ENCODE measurements at regions not wholly inside any gene's neighbourhood (a gene's known extent, or its start where the extent isn't known, plus 50 kb on each side); places are given as distances from the start of the nearest gene placed in this dataset.

- no peak overlapping the region for H3K4me3 Mint-ChIP-seq
- no peak overlapping the region for H3K27ac Mint-ChIP-seq
- no peaks in the 10 kb centered on the region for H3K4me1 Mint-ChIP-seq
- ATAC-seq (ENCODE audit: low read depth) (no peak), DNase-seq (ENCODE audit: low spot score in 2 of 2) (no peak)
- peaks cover 2% of the 10 kb centered on the region for H3K9me3 Mint-ChIP-seq
- H3K27me3 Mint-ChIP-seq: peaks cover 5% of the 10 kb centered on the region
- H3K36me3 Mint-ChIP-seq: no peaks in the 10 kb centered on the region
These were observed 213.5 kb upstream of the PDE10A start for GRCh38 chr6:165876588-165876987.

- H3K36me3 Mint-ChIP-seq: no peaks in the 10 kb centered on the region
These were observed 212.9 kb upstream of the PDE10A start for GRCh38 chr6:165875946-165876345.

GRCh38 chr6:165873976-165874375 is 210.9 kb upstream of the PDE10A start:
- peaks cover 2% of the 10 kb centered on the region for H3K36me3 Mint-ChIP-seq
- DNase-seq (ENCODE audit: low spot score in 2 of 2) (no peak), ATAC-seq (ENCODE audit: low read depth) (no peak)
- no peak overlapping the region for H3K27ac Mint-ChIP-seq
- H3K4me3 Mint-ChIP-seq: no peak overlapping the region
- no peaks in the 10 kb centered on the region for H3K4me1 Mint-ChIP-seq
- peaks cover 9% of the 10 kb centered on the region for H3K27me3 Mint-ChIP-seq
- peaks cover 18% of the 10 kb centered on the region for H3K9me3 Mint-ChIP-seq

More at GRCh38 chr6:165875946-165876345, 212.9 kb upstream of the PDE10A start:
- Mint-ChIP-seq H3K27ac (no peak overlapping the region), H3K4me1 (no peaks in the 10 kb centered on the region), H3K4me3 (no peak overlapping the region), H3K27me3 (peaks cover 5% of the 10 kb centered on the region), H3K9me3 (peaks cover 2% of the 10 kb centered on the region)
- ATAC-seq (ENCODE audit: low read depth) (no peak), DNase-seq (ENCODE audit: low spot score in 2 of 2) (no peak)

GRCh38 chr6:165872811-165873210 is 209.8 kb upstream of the PDE10A start:
- no peak for DNase-seq (ENCODE audit: low spot score in 2 of 2)
- H3K36me3 Mint-ChIP-seq: peaks cover 2% of the 10 kb centered on the region
- peaks cover 20% of the 10 kb centered on the region for H3K9me3 Mint-ChIP-seq
- H3K4me3 Mint-ChIP-seq: no peak overlapping the region
- ATAC-seq (ENCODE audit: low read depth): no peak
- H3K4me1 Mint-ChIP-seq: no peaks in the 10 kb centered on the region
- H3K27ac Mint-ChIP-seq: no peak overlapping the region
- H3K27me3 Mint-ChIP-seq: peaks cover 7% of the 10 kb centered on the region

GRCh38 chr6:165872311-165872710 is 209.3 kb upstream of the PDE10A start:
- H3K4me1 Mint-ChIP-seq: no peaks in the 10 kb centered on the region

GRCh38 chr6:165871571-165871970 is 208.5 kb upstream of the PDE10A start:
- Mint-ChIP-seq H3K27me3 (peaks cover 4% of the 10 kb centered on the region), H3K27ac (no peak overlapping the region)

More at GRCh38 chr6:165872311-165872710, 209.3 kb upstream of the PDE10A start:
- peaks cover 22% of the 10 kb centered on the region for H3K9me3 Mint-ChIP-seq
- H3K27ac Mint-ChIP-seq: no peak overlapping the region
- ATAC-seq (ENCODE audit: low read depth): no peak
- peaks cover 2% of the 10 kb centered on the region for H3K36me3 Mint-ChIP-seq
- DNase-seq (ENCODE audit: low spot score in 2 of 2): no peak
- H3K4me3 Mint-ChIP-seq: no peak overlapping the region
- H3K27me3 Mint-ChIP-seq: peaks cover 7% of the 10 kb centered on the region

GRCh38 chr6:165869526-165869925 is 206.5 kb upstream of the PDE10A start:
- Mint-ChIP-seq H3K36me3 (peaks cover 5% of the 10 kb centered on the region), H3K4me1 (no peaks in the 10 kb centered on the region), H3K27ac (no peak overlapping the region), H3K9me3 (peaks cover 33% of the 10 kb centered on the region), H3K4me3 (no peak overlapping the region), H3K27me3 (peaks cover 4% of the 10 kb centered on the region)
- DNase-seq (ENCODE audit: low spot score in 2 of 2): no peak
- no peak for ATAC-seq (ENCODE audit: low read depth)

More at GRCh38 chr6:165871571-165871970, 208.5 kb upstream of the PDE10A start:
- ATAC-seq (ENCODE audit: low read depth) (no peak), DNase-seq (ENCODE audit: low spot score in 2 of 2) (no peak)
- H3K4me1 Mint-ChIP-seq: no peaks in the 10 kb centered on the region
- peaks cover 2% of the 10 kb centered on the region for H3K36me3 Mint-ChIP-seq
- H3K4me3 Mint-ChIP-seq: no peak overlapping the region
- peaks cover 25% of the 10 kb centered on the region for H3K9me3 Mint-ChIP-seq

- Mint-ChIP-seq H3K4me3 (no peak overlapping the region), H3K27me3 (peaks cover 9% of the 10 kb centered on the region), H3K9me3 (peaks cover 25% of the 10 kb centered on the region), H3K36me3 (peaks cover 5% of the 10 kb centered on the region), H3K27ac (no peak overlapping the region), H3K4me1 (no peaks in the 10 kb centered on the region)
- DNase-seq (ENCODE audit: low spot score in 2 of 2) (no peak), ATAC-seq (ENCODE audit: low read depth) (no peak)
These were observed 201.9 kb upstream of the PDE10A start for GRCh38 chr6:165864925-165865324.

- peaks cover 3% of the 10 kb centered on the region for H3K36me3 Mint-ChIP-seq
- H3K9me3 Mint-ChIP-seq: peaks cover 18% of the 10 kb centered on the region
- no peaks in the 10 kb centered on the region for H3K4me1 Mint-ChIP-seq
- no peak for DNase-seq (ENCODE audit: low spot score in 2 of 2)
- H3K27ac Mint-ChIP-seq: no peak overlapping the region
- peaks cover 7% of the 10 kb centered on the region for H3K27me3 Mint-ChIP-seq
- ATAC-seq (ENCODE audit: low read depth): no peak
- no peak overlapping the region for H3K4me3 Mint-ChIP-seq
These were observed 201.2 kb upstream of the PDE10A start for GRCh38 chr6:165864218-165864617.

GRCh38 chr6:165863801-165864200 is 200.8 kb upstream of the PDE10A start:
- H3K4me1 Mint-ChIP-seq: no peaks in the 10 kb centered on the region
- H3K36me3 Mint-ChIP-seq: peaks cover 3% of the 10 kb centered on the region
- H3K27me3 Mint-ChIP-seq: peaks cover 7% of the 10 kb centered on the region
- peaks cover 17% of the 10 kb centered on the region for H3K9me3 Mint-ChIP-seq
- no peak overlapping the region for H3K4me3 Mint-ChIP-seq
- no peak for ATAC-seq (ENCODE audit: low read depth)
- H3K27ac Mint-ChIP-seq: no peak overlapping the region
- no peak for DNase-seq (ENCODE audit: low spot score in 2 of 2)

GRCh38 chr6:165862813-165863212 is 199.8 kb upstream of the PDE10A start:
- DNase-seq (ENCODE audit: low spot score in 2 of 2) (no peak), ATAC-seq (ENCODE audit: low read depth) (no peak)
- Mint-ChIP-seq H3K9me3 (peaks cover 13% of the 10 kb centered on the region), H3K4me1 (no peaks in the 10 kb centered on the region), H3K27me3 (peaks cover 7% of the 10 kb centered on the region), H3K36me3 (peaks cover 3% of the 10 kb centered on the region), H3K27ac (no peak overlapping the region), H3K4me3 (no peak overlapping the region)

- H3K9me3 Mint-ChIP-seq: peaks cover 6% of the 10 kb centered on the region
- peaks cover 3% of the 10 kb centered on the region for H3K36me3 Mint-ChIP-seq
- no peak for DNase-seq (ENCODE audit: low spot score in 2 of 2)
- peaks cover 10% of the 10 kb centered on the region for H3K27me3 Mint-ChIP-seq
- H3K4me1 Mint-ChIP-seq: no peaks in the 10 kb centered on the region
- H3K4me3 Mint-ChIP-seq: no peak overlapping the region
- no peak for ATAC-seq (ENCODE audit: low read depth)
- H3K27ac Mint-ChIP-seq: no peak overlapping the region
These were observed 198.2 kb upstream of the PDE10A start for GRCh38 chr6:165861226-165861625.

GRCh38 chr6:165858586-165858985 is 195.5 kb upstream of the PDE10A start:
- Mint-ChIP-seq H3K27ac (no peak overlapping the region), H3K36me3 (no peaks in the 10 kb centered on the region), H3K27me3 (peaks cover 18% of the 10 kb centered on the region), H3K4me3 (no peak overlapping the region), H3K9me3 (no peaks in the 10 kb centered on the region), H3K4me1 (peaks cover 3% of the 10 kb centered on the region)
- DNase-seq (ENCODE audit: low spot score in 2 of 2) (no peak), ATAC-seq (ENCODE audit: low read depth) (no peak)

- H3K4me3 Mint-ChIP-seq: no peak overlapping the region
- H3K27ac Mint-ChIP-seq: no peak overlapping the region
- H3K36me3 Mint-ChIP-seq: no peaks in the 10 kb centered on the region
- ATAC-seq (ENCODE audit: low read depth) (no peak), DNase-seq (ENCODE audit: low spot score in 2 of 2) (no peak)
- H3K27me3 Mint-ChIP-seq: peaks cover 23% of the 10 kb centered on the region
- peaks cover 3% of the 10 kb centered on the region for H3K4me1 Mint-ChIP-seq
- H3K9me3 Mint-ChIP-seq: no peaks in the 10 kb centered on the region
These were observed 192.8 kb upstream of the PDE10A start for GRCh38 chr6:165855856-165856255.

GRCh38 chr6:165854863-165855593 is 192.0 kb upstream of the PDE10A start:
- H3K9me3 Mint-ChIP-seq: no peaks in the 10 kb centered on the region
- H3K27ac Mint-ChIP-seq: no peak overlapping the region
- no peak for ATAC-seq (ENCODE audit: low read depth)
- H3K36me3 Mint-ChIP-seq: no peaks in the 10 kb centered on the region
- H3K4me1 Mint-ChIP-seq: peaks cover 3% of the 10 kb centered on the region
- H3K27me3 Mint-ChIP-seq: peaks cover 23% of the 10 kb centered on the region
- no peak overlapping the region for H3K4me3 Mint-ChIP-seq
- no peak for DNase-seq (ENCODE audit: low spot score in 2 of 2)
